Loucy (cell line): ENCODE measurements at regions not wholly inside any gene's neighbourhood (a gene's known extent, or its start where the extent isn't known, plus 50 kb on each side); places are given as distances from the start of the nearest gene placed in this dataset.

ENCODE experiments used
- CTCF ChIP-seq: fragments of 200-600 bp; sonication (generic); conservative IDR thresholded peaks from 2 replicates; pipeline ENCODE4 v1.5.1; 2014; ENCODE audit warnings: mild to moderate bottlenecking, antibody characterized with exemption, low read length
- EZH2phosphoT487 ChIP-seq: fragments of 200-600 bp; IDR thresholded peaks from 2 replicates; pipeline ENCODE4 v1.6.1; 2018; ENCODE audit warnings: antibody characterized with exemption, mild to moderate bottlenecking, moderate library complexity, borderline replicate concordance

- TF ChIP-seq CTCF (no peak), EZH2phosphoT487 (no peak)
These were observed 330.8 kb downstream of the CYP26B1 start for GRCh38 chr2:71816815-71817214.
